K562 (cell line): ENCODE measurements at regions not wholly inside any gene's neighbourhood (a gene's known extent, or its start where the extent isn't known, plus 50 kb on each side); places are given as distances from the start of the nearest gene placed in this dataset.

Experiments
- BDP1 ChIP-seq: IDR thresholded peaks from 3 replicates; pipeline ENCODE4 v1.6.1; 2011; ENCODE audit not compliant: insufficient read length, insufficient read depth
- BHLHE40 ChIP-seq: IDR thresholded peaks from 2 replicates; pipeline ENCODE4 v1.6.1; 2011; ENCODE audit warnings: low read length, improper control_type of control experiment
- GTF2A2 ChIP-seq: IDR thresholded peaks from 2 replicates; pipeline ENCODE4 v1.6.1; 2016; ENCODE audit warnings: mild to moderate bottlenecking, missing genetic modification characterization, missing compliant biosample characterization
- LCOR ChIP-seq: sonication (generic); formaldehyde crosslinking; IDR thresholded peaks from 2 replicates; pipeline ENCODE4 v1.8.0; 2022; ENCODE audit warnings: mild to moderate bottlenecking, missing genetic modification reagents
- MEF2D ChIP-seq: conservative IDR thresholded peaks from 2 replicates; pipeline ENCODE4 v1.6.1; 2016; ENCODE audit warnings: low read depth, missing genetic modification characterization, missing compliant biosample characterization
- NBN ChIP-seq: fragments of 450-650 bp; IDR thresholded peaks from 2 replicates; pipeline ENCODE4 v1.6.1; 2016; ENCODE audit warnings: low read depth, mild to moderate bottlenecking
- RAD21 ChIP-seq, 2 experiments: fragments of 250-450 bp in 1 of 2; fragments of 450-650 bp in 1 of 2; sonication (Bioruptor Pico) in 1 of 2; formaldehyde crosslinking in 1 of 2; IDR thresholded peaks in 1 of 2; conservative IDR thresholded peaks in 1 of 2; 2 replicates each; pipeline versions ENCODE4 v1.4.0 to v1.8.0; 2020 to 2022; ENCODE audit warnings: mild to moderate bottlenecking in 2 of 2, moderate library complexity in 1 of 2
- SMAD1 ChIP-seq: fragments of 150-350 bp; IDR thresholded peaks from 2 replicates; pipeline ENCODE4 v1.6.1; 2014; ENCODE audit warnings: low read length, low read depth; ENCODE audit not compliant: partially characterized antibody
- XRCC5 ChIP-seq: fragments of 200-400 bp; formaldehyde crosslinking; IDR thresholded peaks from 2 replicates; pipeline ENCODE4 v1.6.1; 2017; ENCODE audit warnings: low read depth, mild to moderate bottlenecking, low read length
- TF ChIP-seq, protein P1 (sequence below), 3 experiments: IDR thresholded peaks in 2 of 3; conservative IDR thresholded peaks in 1 of 3; 2 replicates each; pipeline ENCODE4 v1.5.1; 2011 to 2012; ENCODE audit warnings: low read length in 3 of 3, mild to moderate bottlenecking in 3 of 3, control low read depth in 2 of 3, improper control_type of control experiment in 1 of 3, inconsistent platforms in 1 of 3, low read depth in 1 of 3, mixed read lengths in 1 of 3, moderate library complexity in 1 of 3; ENCODE audit not compliant: insufficient read depth in 2 of 3

DNA sequence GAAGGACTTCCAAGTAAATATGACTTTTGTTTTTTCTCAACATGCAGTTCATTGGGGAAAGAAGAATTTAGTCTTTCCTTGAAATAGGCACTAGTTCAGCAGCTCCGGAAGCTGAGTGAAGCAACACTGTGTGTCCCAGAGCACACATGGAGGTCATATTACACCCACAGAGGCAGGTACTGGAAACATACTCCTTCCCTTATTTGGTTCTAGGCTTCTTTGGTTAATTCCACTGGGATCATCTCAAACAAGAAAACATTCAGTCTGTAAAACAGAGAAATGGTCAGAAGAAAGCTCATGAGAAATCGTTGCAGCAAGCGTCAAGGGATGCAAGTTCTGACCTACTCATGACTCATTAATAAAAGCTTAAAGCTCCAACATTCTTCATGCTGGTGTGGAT, 175.1 kb upstream of the PCSK5 start:
- TF ChIP-seq, protein P1, sequence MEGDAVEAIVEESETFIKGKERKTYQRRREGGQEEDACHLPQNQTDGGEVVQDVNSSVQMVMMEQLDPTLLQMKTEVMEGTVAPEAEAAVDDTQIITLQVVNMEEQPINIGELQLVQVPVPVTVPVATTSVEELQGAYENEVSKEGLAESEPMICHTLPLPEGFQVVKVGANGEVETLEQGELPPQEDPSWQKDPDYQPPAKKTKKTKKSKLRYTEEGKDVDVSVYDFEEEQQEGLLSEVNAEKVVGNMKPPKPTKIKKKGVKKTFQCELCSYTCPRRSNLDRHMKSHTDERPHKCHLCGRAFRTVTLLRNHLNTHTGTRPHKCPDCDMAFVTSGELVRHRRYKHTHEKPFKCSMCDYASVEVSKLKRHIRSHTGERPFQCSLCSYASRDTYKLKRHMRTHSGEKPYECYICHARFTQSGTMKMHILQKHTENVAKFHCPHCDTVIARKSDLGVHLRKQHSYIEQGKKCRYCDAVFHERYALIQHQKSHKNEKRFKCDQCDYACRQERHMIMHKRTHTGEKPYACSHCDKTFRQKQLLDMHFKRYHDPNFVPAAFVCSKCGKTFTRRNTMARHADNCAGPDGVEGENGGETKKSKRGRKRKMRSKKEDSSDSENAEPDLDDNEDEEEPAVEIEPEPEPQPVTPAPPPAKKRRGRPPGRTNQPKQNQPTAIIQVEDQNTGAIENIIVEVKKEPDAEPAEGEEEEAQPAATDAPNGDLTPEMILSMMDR (IDR thresholded peaks at IDR 0.05 in 2 of 3, conservative IDR thresholded peaks at IDR 0.05 in 1 of 3; ENCODE audit: insufficient read depth in 2 of 3, low read depth in 1 of 3, low read length in 3 of 3): no peak
- TF ChIP-seq BDP1 (no peak), LCOR (CRISPR knock-in tag) (no peak), BHLHE40 (no peak), SMAD1 (no peak), XRCC5 (no peak), NBN (no peak), MEF2D (tag) (no peak), RAD21 (CRISPR knock-in tag; conservative IDR thresholded peaks at IDR 0.05 in 1 of 2, IDR thresholded peaks at IDR 0.05 in 1 of 2) (no peak), GTF2A2 (tag) (no peak)
